NCI-H1417 treated with DMSO at 0.1 percent for 48 hours (cell line): ENCODE measurements at regions not wholly inside any gene's neighbourhood (a gene's known extent, or its start where the extent isn't known, plus 50 kb on each side); places are given as distances from the start of the nearest gene placed in this dataset.

ENCODE experiments used
- DNase-seq: peaks from one replicate; lab custom pipeline; 2025; lab: John Stamatoyannopoulos, UW

DNA sequence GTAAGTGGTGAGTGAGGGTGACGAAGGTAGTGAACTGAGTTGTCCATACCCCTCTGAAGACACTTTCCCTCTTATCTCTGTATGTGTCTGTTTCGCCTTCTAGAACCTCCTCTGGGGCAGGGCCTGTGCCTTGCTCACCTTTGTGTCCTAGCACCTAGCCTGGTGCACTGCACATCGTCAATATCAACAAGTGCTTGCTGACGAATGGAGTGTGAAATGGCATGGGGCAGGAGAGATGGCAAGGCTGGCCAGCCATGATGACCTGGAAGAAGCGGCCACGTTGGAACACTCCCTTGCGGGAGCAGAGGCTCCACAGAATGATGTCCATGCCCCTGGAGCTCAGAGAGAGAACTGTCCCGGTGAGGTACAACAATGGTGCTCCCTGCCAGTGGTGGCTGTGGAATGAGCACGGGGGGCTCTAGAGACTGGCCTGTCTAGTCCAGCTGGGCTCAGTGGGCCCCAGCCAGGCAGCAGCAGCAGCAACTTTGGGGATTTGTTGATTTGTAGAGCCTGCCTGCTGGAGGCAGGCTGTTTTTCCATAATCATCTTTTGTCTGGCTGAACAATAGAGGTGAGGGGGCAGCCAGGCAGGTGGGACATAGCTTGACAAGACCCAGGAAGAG lies 112.2 kb upstream of the PJA1 start:
- no peak for DNase-seq

DNA sequence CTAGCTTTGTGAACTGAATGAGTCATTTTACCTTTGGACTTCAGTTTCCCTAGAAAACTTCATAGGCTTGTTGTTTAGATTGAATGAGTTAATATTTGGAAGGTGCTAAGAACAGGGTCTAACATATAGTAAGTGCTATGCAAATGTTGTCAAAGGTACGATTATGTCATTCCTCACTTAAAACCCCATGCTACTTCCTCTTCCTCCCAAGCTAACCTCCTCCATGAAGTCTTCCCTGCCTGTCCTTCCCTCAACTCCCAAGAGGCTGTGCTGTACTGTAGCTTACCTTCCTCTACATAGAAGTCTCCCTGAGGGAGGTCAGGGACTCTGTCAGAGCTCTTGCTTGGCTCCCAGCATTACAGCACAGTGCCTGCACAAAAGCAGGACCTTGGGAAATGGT lies 103.4 kb upstream of the PJA1 start:
- no peak for DNase-seq

DNA sequence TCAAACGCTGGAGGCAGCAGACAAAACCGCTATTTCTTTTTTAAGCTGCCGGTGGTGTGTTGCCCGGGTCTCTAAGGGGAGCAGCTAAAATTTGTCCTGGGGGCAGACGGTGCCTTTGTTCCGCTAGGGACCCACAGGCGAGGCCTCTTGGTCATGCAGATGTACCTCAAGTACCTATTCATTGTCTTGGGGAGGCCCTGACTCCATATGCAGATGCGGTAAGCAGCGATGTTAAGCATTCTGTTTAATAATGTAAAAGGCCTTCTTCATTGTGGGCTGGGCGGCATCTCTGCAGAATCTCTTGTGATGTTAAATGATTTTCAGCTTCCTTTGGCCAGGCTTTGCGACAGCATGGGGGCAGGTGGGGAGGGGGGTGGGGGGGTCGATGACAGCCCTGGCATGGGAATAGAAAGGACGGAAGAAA lies 98.9 kb upstream of the PJA1 start:
- no peak for DNase-seq

DNA sequence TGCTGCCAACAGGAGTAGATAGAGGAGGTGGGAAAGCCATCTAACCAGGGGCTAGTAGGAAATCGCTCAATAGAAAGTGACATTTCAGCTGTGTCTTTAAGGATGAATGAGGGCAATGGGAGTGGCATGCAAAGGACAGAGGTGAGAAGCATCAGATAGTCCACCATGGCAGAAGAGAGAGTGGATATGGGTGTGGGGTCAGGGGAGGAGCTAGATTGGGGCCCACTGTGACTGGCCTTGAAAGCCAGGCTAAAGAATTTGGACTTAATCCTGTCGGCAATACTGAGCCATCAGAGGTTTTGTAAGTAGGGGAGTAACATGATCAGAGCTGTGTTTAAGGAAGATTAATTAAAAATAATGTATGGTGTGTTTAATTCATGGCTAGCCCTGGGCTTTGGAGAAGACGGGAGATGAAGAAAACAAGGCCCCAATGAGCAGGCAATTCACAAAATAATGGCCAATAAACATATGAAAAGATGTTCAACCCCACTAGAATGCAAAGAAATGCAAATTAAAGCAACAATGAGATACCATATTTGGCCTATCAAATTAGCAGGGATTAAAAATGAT lies 98.1 kb upstream of the PJA1 start:
- DNase-seq = no peak

DNA sequence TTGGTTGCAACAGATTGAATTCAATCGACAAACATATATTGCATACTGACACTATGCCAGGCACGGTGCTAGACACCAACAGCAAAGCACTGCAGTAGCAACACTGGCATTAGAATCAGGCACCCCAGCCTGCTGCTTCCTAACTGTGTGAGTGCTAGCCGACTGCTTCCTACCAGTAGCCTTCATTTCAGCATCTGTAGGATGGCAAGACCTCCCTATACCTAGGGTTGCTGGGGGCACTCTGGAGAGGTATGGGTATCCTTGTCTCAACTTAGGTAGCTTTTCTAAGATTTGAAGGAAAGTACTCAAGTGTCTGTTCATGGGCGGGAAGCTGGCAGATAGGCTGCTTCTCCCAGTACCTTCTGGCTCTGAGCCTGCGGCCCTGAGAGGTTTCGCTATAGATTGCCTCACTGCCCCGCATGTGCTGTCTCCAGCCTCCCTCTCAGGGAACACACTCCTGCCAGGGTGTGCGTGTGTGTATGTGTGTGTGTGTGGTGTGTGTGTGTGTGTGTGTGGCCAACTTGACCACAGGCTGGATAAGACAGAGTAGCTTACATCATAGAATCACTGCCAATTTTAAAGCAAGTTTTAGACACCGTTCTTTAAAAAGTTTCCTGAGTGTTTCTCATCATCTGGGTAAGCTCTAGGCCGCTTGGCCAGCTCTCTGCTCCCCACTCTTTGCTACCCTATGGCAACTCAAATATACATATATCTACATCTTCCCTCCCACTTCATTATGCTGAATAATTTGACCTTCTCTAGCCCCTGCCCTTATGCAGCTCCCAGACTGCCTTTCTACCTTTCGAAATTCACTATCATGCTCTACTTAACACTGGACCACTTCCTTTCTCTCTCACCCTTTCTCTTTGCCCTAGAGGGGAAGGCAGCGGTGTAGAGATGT lies 97.0 kb upstream of the PJA1 start:
- DNase-seq = no peak

DNA sequence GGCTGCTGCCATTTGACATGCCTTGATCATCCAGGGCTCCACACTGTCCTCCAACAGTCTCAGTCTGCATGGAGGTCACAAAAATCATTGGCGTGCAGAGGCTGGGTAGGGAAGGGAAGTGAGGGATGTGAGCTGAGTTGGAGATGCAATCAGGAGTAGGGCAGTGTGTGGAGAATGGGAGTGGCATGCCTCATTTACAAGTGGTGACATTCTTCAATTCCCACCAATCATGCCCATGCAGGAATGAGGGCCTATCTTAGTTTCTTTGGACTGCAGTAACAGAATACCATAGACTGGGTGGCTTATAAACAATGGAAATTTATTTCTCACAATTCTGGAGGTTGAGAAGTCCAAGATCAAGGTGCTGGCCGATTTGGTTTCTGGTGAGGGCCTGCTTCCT lies 94.9 kb upstream of the PJA1 start:
- DNase-seq = no peak

DNA sequence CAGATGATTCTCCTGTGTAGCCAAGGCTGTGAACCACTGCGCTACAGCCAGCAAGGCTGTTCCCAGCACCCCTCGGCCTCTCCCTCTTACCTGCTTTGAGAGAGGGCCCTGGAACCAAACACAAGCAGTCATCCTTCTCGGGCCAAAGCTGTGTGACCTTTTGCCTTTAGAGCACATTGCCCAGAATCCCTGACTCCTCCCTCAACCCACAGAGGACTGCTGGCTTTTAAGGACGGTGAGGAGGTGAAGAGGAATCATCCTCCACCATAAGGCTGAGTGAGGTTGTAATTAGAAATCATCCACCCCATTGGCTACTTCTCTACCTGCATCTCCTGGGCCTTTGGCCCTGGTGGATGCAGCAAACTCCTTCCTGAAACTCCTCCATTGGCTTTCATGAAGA lies 93.6 kb upstream of the PJA1 start:
- DNase-seq = no peak

DNA sequence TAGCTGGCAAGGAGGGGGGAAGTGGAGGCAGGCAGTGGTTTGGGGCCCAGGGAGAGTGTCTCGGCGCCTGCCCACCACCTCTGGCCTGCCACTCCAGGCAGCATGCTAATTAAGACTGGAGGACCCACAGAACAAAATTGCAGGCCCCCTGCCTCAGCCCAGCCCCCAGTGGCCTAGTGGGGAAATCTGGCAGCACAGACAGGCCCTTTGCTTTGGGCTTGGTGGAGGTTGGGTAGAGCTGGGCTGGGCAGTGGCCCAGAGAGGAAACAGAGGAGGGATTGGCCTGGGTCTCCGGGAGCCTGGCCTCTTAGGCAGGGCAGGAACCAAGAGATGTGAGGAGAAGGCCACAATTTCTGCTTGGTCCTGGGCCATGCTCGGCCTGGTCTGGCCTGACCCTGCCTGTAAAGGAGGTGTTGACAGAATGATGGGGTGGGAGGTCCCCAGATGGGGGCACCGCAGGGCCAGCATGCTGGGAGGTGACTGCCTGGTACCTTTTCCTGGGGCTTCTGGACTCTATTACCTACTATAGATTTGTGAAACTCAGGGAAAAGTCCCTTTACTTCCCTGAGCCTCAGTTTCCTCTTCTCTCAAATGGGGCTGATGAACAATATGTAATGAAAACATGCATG lies 92.4 kb upstream of the PJA1 start:
- no peak for DNase-seq

DNA sequence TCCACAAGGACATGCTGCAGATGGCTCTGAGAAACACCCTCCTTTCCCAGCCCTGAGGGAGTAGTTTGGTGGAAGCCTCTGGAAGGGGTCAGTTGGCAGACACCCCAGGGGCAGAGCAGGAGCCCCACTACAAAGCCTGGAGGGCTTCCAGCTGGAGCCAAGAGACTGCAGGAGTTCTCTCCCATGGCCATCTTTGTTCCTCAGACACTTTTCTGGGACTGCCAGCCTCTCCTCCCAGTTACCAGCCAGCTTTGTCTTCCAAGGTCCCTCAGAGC lies 91.0 kb upstream of the PJA1 start:
- DNase-seq = no peak

DNA sequence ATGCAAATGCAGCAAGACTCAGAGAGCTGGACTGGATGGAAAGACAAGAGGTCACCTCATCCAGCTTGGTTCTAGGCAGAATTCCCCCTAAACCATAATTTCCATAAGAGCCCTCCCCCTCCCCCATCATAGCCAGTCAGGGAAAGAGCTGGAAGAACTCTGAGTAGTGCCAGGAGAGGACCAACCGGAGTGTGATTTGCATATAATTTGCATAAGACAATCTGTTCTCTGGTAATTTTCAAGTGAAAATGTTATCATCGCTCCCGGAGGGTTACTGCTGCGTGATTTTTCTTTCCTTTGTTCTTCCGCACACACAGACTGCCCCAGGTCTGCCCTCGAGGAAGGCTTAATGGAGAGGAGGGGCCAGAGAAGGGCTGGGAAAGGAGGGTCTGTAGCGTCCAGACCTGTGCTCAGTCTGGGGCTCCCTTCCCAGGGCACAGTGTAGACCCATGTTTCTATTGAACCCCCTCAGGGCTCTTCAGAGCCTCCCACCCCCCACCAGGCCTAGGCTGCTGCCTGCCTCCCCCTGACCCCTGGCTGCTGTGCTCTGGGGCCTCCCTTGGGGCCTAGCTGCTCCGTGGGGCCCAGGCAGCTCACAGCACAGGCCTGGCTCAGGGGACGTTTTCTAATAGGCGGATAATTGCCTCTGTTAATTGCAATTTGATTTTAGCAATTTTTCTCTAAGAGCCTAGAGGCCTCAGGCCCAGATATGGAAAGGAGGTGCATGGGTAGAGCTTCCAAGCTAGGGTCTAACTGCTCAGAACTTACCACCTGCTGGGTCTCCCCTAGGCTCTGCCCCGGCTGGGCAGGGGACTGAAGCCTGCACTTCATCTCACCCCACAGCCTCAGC lies 90.4 kb upstream of the PJA1 start:
- DNase-seq = no peak

DNA sequence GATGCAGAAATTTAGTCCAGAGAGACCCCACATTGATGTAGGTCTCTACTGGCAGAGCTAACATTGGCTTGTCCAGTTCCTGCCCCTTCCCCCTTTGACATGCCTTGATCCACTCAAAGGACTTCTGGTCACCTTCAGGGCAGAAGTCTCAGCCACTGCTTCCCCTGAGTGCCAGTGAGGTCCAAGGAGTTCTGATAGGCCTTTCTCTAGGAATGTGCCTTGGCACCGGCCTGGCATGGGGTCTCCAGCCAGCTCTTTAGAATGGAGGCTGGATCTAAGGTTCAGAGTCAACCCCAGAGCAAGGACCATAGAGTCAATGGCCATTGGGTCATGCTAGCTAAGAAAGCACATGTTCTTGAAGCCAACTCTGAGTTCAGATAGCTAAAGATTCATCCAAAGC lies 88.6 kb upstream of the PJA1 start:
- no peak for DNase-seq

DNA sequence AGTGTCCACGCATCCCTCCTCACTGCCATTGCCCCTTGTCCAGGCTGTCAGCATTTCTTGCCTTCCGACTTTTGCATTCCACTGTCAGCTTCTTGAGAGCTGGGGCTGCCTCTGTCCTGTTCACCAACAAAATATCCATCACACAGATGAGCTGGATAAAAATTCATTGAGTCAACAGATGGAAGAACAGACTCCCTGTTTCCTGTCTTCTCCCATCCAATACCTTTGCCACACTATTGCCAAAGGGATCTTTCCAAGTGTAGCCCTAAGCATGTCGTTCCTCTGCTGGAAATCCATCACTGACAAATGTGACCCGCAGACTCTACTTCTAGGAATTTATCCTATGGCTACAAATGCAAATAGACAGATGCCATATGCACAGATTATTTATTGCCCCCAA lies 78.0 kb upstream of the PJA1 start:
- DNase-seq = no peak

DNA sequence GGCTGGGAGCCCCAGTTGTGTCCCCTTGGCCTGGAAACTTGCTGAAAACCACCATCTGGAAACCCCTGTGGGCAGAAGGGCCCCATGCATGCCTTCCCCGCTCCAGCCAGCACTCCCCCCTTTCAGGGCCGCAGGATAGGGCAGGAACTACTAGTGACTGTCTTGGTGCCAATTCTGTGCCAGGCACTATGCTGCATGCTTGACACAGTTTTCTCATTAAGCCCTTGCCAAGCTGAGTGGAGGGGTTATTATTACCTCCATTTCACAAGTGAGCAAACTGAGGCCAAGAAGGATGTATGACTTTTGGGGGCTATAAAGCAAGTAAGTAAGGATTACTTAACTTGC lies 73.6 kb upstream of the PJA1 start:
- DNase-seq = no peak

DNA sequence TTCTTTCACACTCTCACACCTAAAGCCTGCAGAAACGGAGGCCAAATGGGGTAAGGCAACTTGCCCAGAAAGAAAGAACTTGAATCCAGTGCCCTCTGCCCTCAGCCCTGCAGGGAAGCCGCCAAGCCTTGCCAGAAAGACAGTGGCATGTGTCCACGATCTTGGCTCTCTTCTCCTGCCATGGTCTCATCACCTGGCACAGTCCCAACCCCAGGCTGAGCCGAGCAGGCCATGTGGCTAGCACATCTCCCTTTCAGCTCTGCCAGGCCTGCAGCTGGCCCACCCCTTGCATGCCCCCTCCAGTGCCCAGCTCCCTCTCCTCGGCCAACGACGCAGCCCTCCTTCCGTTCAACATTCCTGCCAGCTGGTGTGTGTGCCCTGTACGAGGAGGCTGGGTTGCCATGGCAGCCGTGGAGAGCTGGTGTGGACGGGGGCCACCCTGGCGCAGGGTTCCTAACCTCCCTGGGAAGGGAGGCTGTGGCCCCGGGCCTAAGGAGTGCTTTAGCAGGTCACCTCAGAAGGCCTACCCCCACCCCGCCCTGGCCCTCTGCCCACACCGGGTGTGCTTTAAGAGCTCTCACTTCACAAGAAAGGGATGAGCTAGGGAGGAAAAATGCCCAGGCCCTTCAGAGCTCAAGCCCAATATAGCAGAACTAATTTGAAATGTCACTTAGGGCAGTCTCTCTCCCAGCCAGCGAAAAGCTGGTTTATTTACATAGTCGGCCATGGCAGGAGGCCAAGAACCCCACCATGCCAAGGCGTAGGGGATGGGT lies 73.0 kb upstream of the PJA1 start:
- no peak for DNase-seq

DNA sequence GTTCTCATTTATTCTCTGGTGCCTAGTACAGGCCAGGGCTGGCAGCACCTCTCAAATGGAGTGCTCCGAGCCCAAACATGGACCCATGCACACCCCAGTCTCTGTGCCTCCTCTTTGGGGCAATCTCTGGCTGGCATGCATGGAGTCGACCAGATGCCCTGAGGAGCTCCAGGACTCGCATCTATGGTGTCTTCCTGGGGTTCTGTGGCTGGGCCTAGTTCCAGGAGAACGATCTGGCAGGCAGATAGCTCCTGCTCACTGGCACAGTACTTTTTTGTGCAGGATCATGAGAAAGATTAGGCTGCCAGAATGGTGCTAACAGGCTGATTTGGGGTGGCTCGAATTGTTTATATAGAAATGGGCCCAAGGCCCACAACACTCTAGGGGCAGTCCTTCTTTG lies 72.0 kb upstream of the PJA1 start:
- no peak for DNase-seq

DNA sequence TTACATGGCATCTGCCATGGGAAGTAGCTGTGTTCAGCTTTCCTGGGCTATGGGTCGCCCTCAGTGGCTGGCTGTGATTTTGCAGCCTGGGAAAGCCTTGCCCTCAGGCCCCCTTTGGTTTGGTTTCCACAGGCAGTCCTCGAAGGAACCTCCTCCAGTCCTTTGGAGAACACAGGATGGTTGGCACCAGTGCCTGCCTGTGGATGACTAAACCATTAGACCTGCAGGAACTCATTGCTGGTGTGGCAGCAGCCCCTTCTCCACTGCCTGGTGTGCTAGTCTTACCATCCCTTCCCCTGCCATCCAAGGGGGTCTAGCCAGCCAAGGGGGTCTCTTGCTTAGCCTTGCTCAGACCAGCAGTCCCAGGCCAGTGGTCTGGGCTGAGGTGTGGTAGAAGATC lies 71.4 kb upstream of the PJA1 start:
- no peak for DNase-seq

DNA sequence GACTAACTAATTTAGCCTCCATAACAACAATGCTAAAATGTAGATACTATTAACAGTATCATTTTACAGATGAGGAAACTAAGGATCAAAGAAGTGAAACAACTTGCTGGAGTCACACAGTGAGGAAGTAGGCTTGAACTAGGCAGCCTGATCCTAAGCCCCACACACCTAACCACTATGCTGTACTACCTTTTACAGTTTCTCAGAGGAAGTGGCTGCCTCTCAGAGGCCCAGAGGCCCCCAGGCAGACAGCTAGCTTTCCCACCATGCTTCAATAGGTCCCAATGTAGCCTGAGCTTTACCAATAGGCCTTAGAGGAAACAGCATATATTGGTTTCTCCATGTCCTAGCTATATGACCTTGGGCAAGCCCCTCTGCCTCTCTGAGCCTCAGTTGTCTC lies 69.4 kb upstream of the PJA1 start:
- no peak for DNase-seq

DNA sequence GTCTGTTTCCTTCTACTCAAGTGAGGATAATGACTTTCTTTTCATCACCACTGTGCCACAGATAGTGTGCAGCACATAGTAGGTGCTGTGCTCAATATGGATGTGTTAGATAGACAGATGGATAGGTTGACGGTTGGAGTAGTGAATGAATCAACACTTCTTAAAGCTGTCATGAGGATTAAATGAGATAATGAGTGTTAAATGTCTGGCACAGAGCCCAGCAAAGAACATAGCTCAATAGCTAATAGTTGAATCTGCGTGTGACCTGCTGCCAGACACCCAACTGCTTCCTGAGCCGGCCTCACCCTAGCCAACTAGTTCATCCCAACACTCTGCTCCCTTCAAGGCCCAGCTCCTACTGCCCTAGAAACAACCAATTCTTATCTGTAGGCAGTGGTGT lies 67.7 kb upstream of the PJA1 start:
- no peak for DNase-seq

DNA sequence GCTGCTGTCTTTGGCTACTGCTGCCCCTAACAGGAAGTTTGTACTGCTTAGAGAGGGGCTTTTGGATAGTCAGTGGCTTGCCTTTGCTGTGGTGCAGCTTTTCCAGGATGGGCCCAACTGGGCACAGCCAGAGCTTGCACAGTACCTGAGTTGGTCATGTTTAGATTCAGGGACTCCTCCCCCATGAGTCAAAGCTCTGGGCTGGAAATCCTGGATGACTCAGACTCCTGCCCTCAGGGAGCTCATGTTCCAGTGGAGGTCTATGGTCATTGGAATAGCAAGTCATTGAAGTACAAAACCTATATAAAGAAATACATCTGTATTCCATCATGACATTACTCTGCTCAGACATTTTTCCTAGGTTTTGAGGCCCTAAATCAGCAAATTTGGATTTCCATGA lies 66.7 kb upstream of the PJA1 start:
- no peak for DNase-seq

DNA sequence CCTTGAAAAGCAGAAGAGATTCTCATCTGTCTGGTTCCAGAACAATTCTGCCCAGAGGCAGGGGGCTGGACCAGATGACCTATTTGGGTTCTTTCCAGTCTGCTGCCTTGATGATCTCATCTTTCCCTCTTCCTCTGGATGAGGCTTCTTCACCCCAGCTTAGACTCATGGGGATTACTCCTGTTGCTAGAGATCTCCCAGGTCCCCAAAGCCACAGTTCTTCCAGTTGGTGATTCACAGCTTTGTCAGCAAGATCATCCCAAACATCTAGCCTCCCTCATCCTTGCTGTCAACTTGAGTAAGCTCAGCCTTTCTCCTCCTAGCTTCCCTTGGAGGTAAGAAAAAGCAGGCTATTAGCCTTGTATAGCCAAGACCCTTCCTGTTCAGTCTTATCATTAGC lies 64.2 kb upstream of the PJA1 start:
- DNase-seq = no peak

DNA sequence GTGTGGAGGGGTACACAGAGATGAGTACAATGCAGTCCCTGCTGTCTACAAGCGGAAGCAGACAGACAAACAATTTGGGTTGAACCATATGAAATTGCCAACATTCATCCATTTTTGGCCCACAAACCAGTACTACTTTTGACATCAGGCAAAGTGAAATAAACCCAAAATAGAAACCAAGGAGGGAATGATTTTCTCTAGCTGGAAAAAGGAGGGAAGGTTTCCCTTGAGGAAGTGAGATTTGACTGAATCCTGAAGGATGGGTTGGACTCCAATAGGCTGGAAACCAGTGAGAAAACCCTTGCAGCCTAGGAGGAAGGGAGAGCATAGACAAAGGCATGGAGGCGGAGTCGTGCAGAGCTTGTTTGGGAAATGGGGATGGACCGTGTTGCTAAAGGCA lies 63.5 kb upstream of the PJA1 start:
- DNase-seq = no peak
